MCF 10A (cell line): ENCODE measurements at regions not wholly inside any gene's neighbourhood (a gene's known extent, or its start where the extent isn't known, plus 50 kb on each side); places are given as distances from the start of the nearest gene placed in this dataset.

ENCODE experiments used
- BruUV-seq: library from RNA; stranded (reverse); fragments of 400-500 nt; replicated peaks from 2 replicates; lab custom pipeline; 2021; lab: Mats Ljungman, UMichigan
- CTCF ChIA-PET: fragments of 300-600 bp; sonication (Branson Sonifier 250); formaldehyde crosslinking; extraction: SDS; loops from one replicate; lab custom pipeline; 2021; ENCODE audit warnings: antibody characterized with exemption, inconsistent platforms; lab: Yijun Ruan, JAX
- POLR2A ChIA-PET: fragments of 300-600, 350-650 bp; sonication (Branson Sonifier 250); formaldehyde crosslinking; extraction: SDS; loops from one replicate; lab custom pipeline; 2020; ENCODE audit warnings: antibody characterized with exemption, inconsistent platforms; lab: Yijun Ruan, JAX
- DNase-seq: peaks from one replicate; pipeline ENCODE4 v3.0.0-alpha.2; 2018; ENCODE audit not compliant: unreplicated experiment
- H3K27ac Mint-ChIP-seq: one replicate; pipeline ENCODE4 v1.8.0; 2022; ENCODE audit warnings: mild to moderate bottlenecking, low read depth, mixed read lengths; ENCODE audit not compliant: unreplicated experiment
- H3K27me3 Mint-ChIP-seq: one replicate; pipeline ENCODE4 v1.8.0; 2022; ENCODE audit warnings: mixed read lengths; ENCODE audit not compliant: insufficient read depth, unreplicated experiment
- H3K36me3 Mint-ChIP-seq: one replicate; pipeline ENCODE4 v1.8.0; 2022; ENCODE audit warnings: mild to moderate bottlenecking, moderate library complexity, mixed read lengths; ENCODE audit not compliant: insufficient read depth, unreplicated experiment
- H3K4me1 Mint-ChIP-seq: one replicate; pipeline ENCODE4 v1.8.0; 2022; ENCODE audit warnings: mixed read lengths; ENCODE audit not compliant: insufficient read depth, unreplicated experiment
- H3K4me3 Mint-ChIP-seq: one replicate; pipeline ENCODE4 v1.8.0; 2022; ENCODE audit warnings: mild to moderate bottlenecking, moderate library complexity, mixed read lengths; ENCODE audit not compliant: unreplicated experiment
- H3K9me3 Mint-ChIP-seq: one replicate; pipeline ENCODE4 v1.8.0; 2022; ENCODE audit warnings: mixed read lengths; ENCODE audit not compliant: unreplicated experiment
- intact Hi-C: fragments of 100-400 bp; cut with micrococcal nuclease; formaldehyde crosslinking; loops from 2 replicates; pipeline ENCODE4 v1.14.1; 2022
- TF ChIP-seq, protein P1 (sequence below): fragments of 200-600 bp; IDR thresholded peaks from one replicate; pipeline ENCODE4 v1.8.0; 2022; ENCODE audit warnings: antibody characterized with exemption, mild to moderate bottlenecking; ENCODE audit not compliant: unreplicated experiment

DNA sequence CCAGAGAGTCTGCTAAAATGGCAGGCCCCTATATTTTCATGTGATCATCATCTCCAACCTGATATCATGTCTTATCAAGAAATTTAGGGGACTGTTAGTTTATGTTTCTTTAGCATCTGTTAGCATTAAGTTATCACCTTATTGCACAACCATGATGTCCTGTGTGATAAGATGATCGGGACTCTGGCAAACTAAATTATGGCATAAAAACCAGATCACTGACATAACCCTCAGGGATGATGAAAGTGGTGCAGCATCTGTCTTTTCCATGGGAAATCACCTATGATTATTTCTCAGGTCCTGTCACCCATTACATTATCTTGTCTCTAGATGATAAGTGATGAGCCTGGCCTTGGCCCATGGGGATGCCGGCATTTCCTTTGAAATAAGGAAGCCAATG, 458.6 kb upstream of the DCC start:
- no peaks in the 10 kb centered on the region for H3K27me3 Mint-ChIP-seq
- no peaks in the 10 kb centered on the region for H3K9me3 Mint-ChIP-seq
- TF ChIP-seq, protein P1, sequence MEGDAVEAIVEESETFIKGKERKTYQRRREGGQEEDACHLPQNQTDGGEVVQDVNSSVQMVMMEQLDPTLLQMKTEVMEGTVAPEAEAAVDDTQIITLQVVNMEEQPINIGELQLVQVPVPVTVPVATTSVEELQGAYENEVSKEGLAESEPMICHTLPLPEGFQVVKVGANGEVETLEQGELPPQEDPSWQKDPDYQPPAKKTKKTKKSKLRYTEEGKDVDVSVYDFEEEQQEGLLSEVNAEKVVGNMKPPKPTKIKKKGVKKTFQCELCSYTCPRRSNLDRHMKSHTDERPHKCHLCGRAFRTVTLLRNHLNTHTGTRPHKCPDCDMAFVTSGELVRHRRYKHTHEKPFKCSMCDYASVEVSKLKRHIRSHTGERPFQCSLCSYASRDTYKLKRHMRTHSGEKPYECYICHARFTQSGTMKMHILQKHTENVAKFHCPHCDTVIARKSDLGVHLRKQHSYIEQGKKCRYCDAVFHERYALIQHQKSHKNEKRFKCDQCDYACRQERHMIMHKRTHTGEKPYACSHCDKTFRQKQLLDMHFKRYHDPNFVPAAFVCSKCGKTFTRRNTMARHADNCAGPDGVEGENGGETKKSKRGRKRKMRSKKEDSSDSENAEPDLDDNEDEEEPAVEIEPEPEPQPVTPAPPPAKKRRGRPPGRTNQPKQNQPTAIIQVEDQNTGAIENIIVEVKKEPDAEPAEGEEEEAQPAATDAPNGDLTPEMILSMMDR: no peak
- no peak overlapping the region for H3K27ac Mint-ChIP-seq
- no TSS peak for BruUV-seq
- H3K4me1 Mint-ChIP-seq: no peaks in the 10 kb centered on the region
- no peak overlapping the region for H3K4me3 Mint-ChIP-seq
- no peaks in the 10 kb centered on the region for H3K36me3 Mint-ChIP-seq
- intact Hi-C loops: no loop called here
- DNase-seq: no peak
- ChIA-PET CTCF (no interaction called here), POLR2A (no interaction called here)

DNA sequence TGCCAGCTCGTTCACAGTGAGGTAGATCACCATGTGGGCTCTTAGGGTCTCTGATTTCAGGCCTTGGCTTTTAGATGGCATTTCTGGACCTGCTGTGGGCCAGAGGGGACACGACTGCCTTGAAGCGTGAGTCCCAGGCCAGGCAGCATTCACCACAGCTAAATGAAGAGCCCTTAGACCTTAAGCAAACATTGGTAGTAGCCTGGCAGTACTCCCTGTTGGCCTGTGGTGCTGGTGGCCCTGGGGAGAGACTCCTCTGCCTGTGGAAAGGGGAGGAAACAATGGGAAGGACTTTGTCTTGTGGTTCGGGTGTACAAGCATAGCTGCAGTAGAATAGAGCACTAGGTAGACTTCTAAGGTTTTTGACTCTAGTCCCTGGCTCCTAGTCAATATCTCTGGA, 456.0 kb upstream of the DCC start:
- DNase-seq: no peak
- Mint-ChIP-seq H3K27me3 (no peaks in the 10 kb centered on the region), H3K4me1 (no peaks in the 10 kb centered on the region), H3K4me3 (no peak overlapping the region), H3K27ac (no peak overlapping the region), H3K36me3 (no peaks in the 10 kb centered on the region), H3K9me3 (no peaks in the 10 kb centered on the region)
- TF ChIP-seq, protein P1: no peak
- ChIA-PET CTCF (interaction anchor here (0.7 kb wide), 2 partner anchors 10 to 615 kb away, joined by 3 read pairs; no protein-coding TSS in a partner anchor), POLR2A (no interaction called here)
- BruUV-seq: no TSS peak
- intact Hi-C loops: no loop called here

DNA sequence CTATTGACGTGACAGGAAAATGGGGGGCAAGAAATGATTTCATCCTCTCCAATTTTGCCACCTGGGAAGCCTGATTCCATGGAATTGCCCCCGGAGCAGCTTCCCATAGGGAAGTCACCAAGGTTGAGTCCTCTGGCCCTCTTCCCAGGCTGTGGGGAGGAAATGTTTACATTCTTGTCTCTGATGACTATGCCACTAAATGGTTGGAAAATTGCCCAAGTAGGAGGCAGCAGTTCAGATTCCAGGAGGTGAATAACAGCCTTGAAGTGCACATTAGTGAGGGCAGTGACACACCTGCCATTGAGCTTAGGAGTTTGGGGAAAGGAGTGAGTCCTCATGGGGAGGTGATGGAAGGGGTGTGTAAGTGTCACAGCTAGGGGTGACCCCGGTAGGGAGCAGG, 449.2 kb upstream of the DCC start:
- peak; percentile 87 for DNase-seq
- ChIA-PET POLR2A (interaction anchor here (0.7 kb wide), 1 partner anchor 408 kb away, joined by 3 read pairs; no protein-coding TSS in a partner anchor), CTCF (interaction anchor here (0.7 kb wide), 1 partner anchor 813 kb away, joined by 3 read pairs; no protein-coding TSS in a partner anchor)
- no peaks in the 10 kb centered on the region for H3K36me3 Mint-ChIP-seq
- H3K27ac Mint-ChIP-seq: no peak overlapping the region
- no peaks in the 10 kb centered on the region for H3K27me3 Mint-ChIP-seq
- TF ChIP-seq, protein P1: no peak
- no peak overlapping the region for H3K4me3 Mint-ChIP-seq
- H3K9me3 Mint-ChIP-seq: peaks cover 15% of the 10 kb centered on the region
- no peaks in the 10 kb centered on the region for H3K4me1 Mint-ChIP-seq
- BruUV-seq: no TSS peak
- intact Hi-C loops: no loop called here

DNA sequence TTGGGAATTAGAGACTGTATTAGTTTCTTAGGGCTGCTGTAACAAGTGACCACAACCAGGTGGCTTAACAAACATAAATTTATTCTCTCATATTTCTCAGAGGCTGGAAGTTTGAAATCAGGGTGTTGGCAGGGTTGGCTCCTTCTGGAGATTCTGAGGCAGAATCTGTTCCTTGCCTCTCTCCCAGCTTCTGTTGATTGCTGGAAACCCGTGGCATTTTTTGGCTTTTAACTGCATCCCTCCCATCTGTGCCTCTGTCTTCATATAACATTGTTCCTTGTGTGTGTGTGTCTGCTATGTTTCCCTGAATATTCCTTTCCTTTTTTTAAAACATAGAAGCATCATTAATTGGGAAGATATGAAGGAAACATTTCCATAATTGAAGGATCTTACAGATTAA, 448.1 kb upstream of the DCC start:
- Mint-ChIP-seq H3K36me3 (no peaks in the 10 kb centered on the region), H3K27me3 (no peaks in the 10 kb centered on the region), H3K4me3 (no peak overlapping the region), H3K4me1 (no peaks in the 10 kb centered on the region), H3K9me3 (peaks cover 15% of the 10 kb centered on the region), H3K27ac (no peak overlapping the region)
- ChIA-PET CTCF (interaction anchor here (0.7 kb wide), 1 partner anchor 171 kb away, joined by 3 read pairs; no protein-coding TSS in a partner anchor), POLR2A (no interaction called here)
- no peak for DNase-seq
- intact Hi-C loops: no loop called here
- BruUV-seq: no TSS peak
- TF ChIP-seq, protein P1: no peak
